ENCODE measurements at regions not wholly inside any gene's neighbourhood (a gene's known extent, or its start where the extent isn't known, plus 50 kb on each side); places are given as distances from the start of the nearest gene placed in this dataset.
"Not testable (repeated sequence)": the region's sequence is repeated elsewhere in the genome, so short reads cannot be mapped to it uniquely, and the experiment has no call there.

- no peaks in the 10 kb centered on the region for H3K79me1 ChIP-seq (ENCODE audit: low read length)
Measured at GRCh38 chr9:108395421-108395820, 460.4 kb downstream of the ACTL7B start.

GRCh38 chr9:108394726-108395125 lies 461.1 kb downstream of the ACTL7B start:
- no peak for DNase-seq
- Histone ChIP-seq H3K27me3 (ENCODE audit: insufficient read depth, low read length) (no peaks in the 10 kb centered on the region), H3K23ac (ENCODE audit: low read length) (no peak overlapping the region), H4K8ac (ENCODE audit: low read depth, low read length) (no peak overlapping the region), H2BK120ac (ENCODE audit: insufficient read depth, low read length, poor library complexity) (no peak overlapping the region), H3K4ac (ENCODE audit: low read depth, low read length) (no peak overlapping the region), H3K9ac (ENCODE audit: low read length) (no peak overlapping the region), H3K36me3 (ENCODE audit: control insufficient read depth in 1 of 2, insufficient read depth in 2 of 2, low read length in 2 of 2) (no peaks in the 10 kb centered on the region), H4K12ac (ENCODE audit: low read depth, low read length) (no peak overlapping the region), H3K4me3 (ENCODE audit: low read depth, low read length) (no peak overlapping the region), H2AFZ (ENCODE audit: insufficient read depth, low read length, poor library complexity) (no peak overlapping the region), H3K4me1 (ENCODE audit: control insufficient read depth in 1 of 2, insufficient read depth in 2 of 2, low read length in 2 of 2) (no peaks in the 10 kb centered on the region), H3K14ac (ENCODE audit: low read length) (no peak overlapping the region), H3K18ac (ENCODE audit: low read length) (no peak overlapping the region), H2AK5ac (ENCODE audit: low read length) (no peak overlapping the region), H3K9me3 (ENCODE audit: insufficient read depth, low read depth, low read length) (no peaks in the 10 kb centered on the region), H4K91ac (ENCODE audit: low read depth, low read length) (no peak overlapping the region), H3K4me2 (ENCODE audit: low read length) (no peak overlapping the region), H2BK5ac (ENCODE audit: low read depth, low read length, poor library complexity) (no peak overlapping the region), H2BK12ac (ENCODE audit: low read length) (no peak overlapping the region), H3K27ac (ENCODE audit: low read depth, low read length) (no peak overlapping the region), H3K79me2 (ENCODE audit: control insufficient read depth, insufficient read depth, low read length, poor library complexity) (no peaks in the 10 kb centered on the region), H3K79me1 (ENCODE audit: low read length) (no peaks in the 10 kb centered on the region)
- WGBS (ENCODE audit: extremely low coverage, insufficient coverage, insufficient read length), result no CpG with 5 or more reads among the region's 13 CpGs

More at GRCh38 chr9:108395421-108395820, 460.4 kb downstream of the ACTL7B start:
- Histone ChIP-seq H3K14ac (ENCODE audit: low read length) (no peak overlapping the region), H2BK12ac (ENCODE audit: low read length) (no peak overlapping the region), H2BK120ac (ENCODE audit: insufficient read depth, low read length, poor library complexity) (no peak overlapping the region), H3K36me3 (ENCODE audit: control insufficient read depth in 1 of 2, insufficient read depth in 2 of 2, low read length in 2 of 2) (no peaks in the 10 kb centered on the region), H3K9me3 (ENCODE audit: insufficient read depth, low read depth, low read length) (no peaks in the 10 kb centered on the region), H4K12ac (ENCODE audit: low read depth, low read length) (no peak overlapping the region), H3K4me1 (ENCODE audit: control insufficient read depth in 1 of 2, insufficient read depth in 2 of 2, low read length in 2 of 2) (no peaks in the 10 kb centered on the region), H3K18ac (ENCODE audit: low read length) (no peak overlapping the region), H3K9ac (ENCODE audit: low read length) (no peak overlapping the region), H3K4me2 (ENCODE audit: low read length) (no peak overlapping the region), H2BK5ac (ENCODE audit: low read depth, low read length, poor library complexity) (no peak overlapping the region), H3K27me3 (ENCODE audit: insufficient read depth, low read length) (no peaks in the 10 kb centered on the region), H3K4ac (ENCODE audit: low read depth, low read length) (no peak overlapping the region), H3K27ac (ENCODE audit: low read depth, low read length) (no peak overlapping the region), H3K23ac (ENCODE audit: low read length) (no peak overlapping the region), H2AK5ac (ENCODE audit: low read length) (no peak overlapping the region), H3K4me3 (ENCODE audit: low read depth, low read length) (no peak overlapping the region), H3K79me2 (ENCODE audit: control insufficient read depth, insufficient read depth, low read length, poor library complexity) (no peaks in the 10 kb centered on the region), H4K91ac (ENCODE audit: low read depth, low read length) (no peak overlapping the region), H4K8ac (ENCODE audit: low read depth, low read length) (no peak overlapping the region), H2AFZ (ENCODE audit: insufficient read depth, low read length, poor library complexity) (no peak overlapping the region)
- no CpG with 5 or more reads among the region's 4 CpGs for WGBS (ENCODE audit: extremely low coverage, insufficient coverage, insufficient read length)
- DNase-seq, result no peak

- not testable (repeated sequence) for H2BK120ac ChIP-seq (ENCODE audit: insufficient read depth, low read length, poor library complexity); H3K27me3 ChIP-seq (ENCODE audit: insufficient read depth, low read length); H3K4me3 ChIP-seq (ENCODE audit: low read depth, low read length); H3K4me2 ChIP-seq (ENCODE audit: low read length); H2BK12ac ChIP-seq (ENCODE audit: low read length); H3K79me2 ChIP-seq (ENCODE audit: control insufficient read depth, insufficient read depth, low read length, poor library complexity); H3K18ac ChIP-seq (ENCODE audit: low read length); H3K4ac ChIP-seq (ENCODE audit: low read depth, low read length); H4K12ac ChIP-seq (ENCODE audit: low read depth, low read length); H2AFZ ChIP-seq (ENCODE audit: insufficient read depth, low read length, poor library complexity); H3K9me3 ChIP-seq (ENCODE audit: insufficient read depth, low read depth, low read length); H3K79me1 ChIP-seq (ENCODE audit: low read length); H3K4me1 ChIP-seq (ENCODE audit: control insufficient read depth in 1 of 2, insufficient read depth in 2 of 2, low read length in 2 of 2); H3K23ac ChIP-seq (ENCODE audit: low read length); H3K14ac ChIP-seq (ENCODE audit: low read length); H4K91ac ChIP-seq (ENCODE audit: low read depth, low read length); H2AK5ac ChIP-seq (ENCODE audit: low read length); H3K27ac ChIP-seq (ENCODE audit: low read depth, low read length); H4K8ac ChIP-seq (ENCODE audit: low read depth, low read length); H3K9ac ChIP-seq (ENCODE audit: low read length); DNase-seq; H3K36me3 ChIP-seq (ENCODE audit: control insufficient read depth in 1 of 2, insufficient read depth in 2 of 2, low read length in 2 of 2); H2BK5ac ChIP-seq (ENCODE audit: low read depth, low read length, poor library complexity)
- no CpG with 5 or more reads among the region's 31 CpGs for WGBS (ENCODE audit: extremely low coverage, insufficient coverage, insufficient read length)
Measured at GRCh38 chr9:108393481-108394001, 462.2 kb downstream of the ACTL7B start.

- Histone ChIP-seq H2BK5ac (ENCODE audit: low read depth, low read length, poor library complexity) (no peak overlapping the region), H2BK120ac (ENCODE audit: insufficient read depth, low read length, poor library complexity) (no peak overlapping the region), H3K4me2 (ENCODE audit: low read length) (no peak overlapping the region), H3K4me1 (ENCODE audit: control insufficient read depth in 1 of 2, insufficient read depth in 2 of 2, low read length in 2 of 2) (no peaks in the 10 kb centered on the region), H3K36me3 (ENCODE audit: control insufficient read depth in 1 of 2, insufficient read depth in 2 of 2, low read length in 2 of 2) (no peaks in the 10 kb centered on the region), H4K12ac (ENCODE audit: low read depth, low read length) (no peak overlapping the region), H3K4me3 (ENCODE audit: low read depth, low read length) (no peak overlapping the region), H2BK12ac (ENCODE audit: low read length) (no peak overlapping the region), H4K8ac (ENCODE audit: low read depth, low read length) (no peak overlapping the region), H3K9ac (ENCODE audit: low read length) (no peak overlapping the region), H2AFZ (ENCODE audit: insufficient read depth, low read length, poor library complexity) (no peak overlapping the region), H4K91ac (ENCODE audit: low read depth, low read length) (no peak overlapping the region), H3K27me3 (ENCODE audit: insufficient read depth, low read length) (no peaks in the 10 kb centered on the region), H3K27ac (ENCODE audit: low read depth, low read length) (no peak overlapping the region), H3K4ac (ENCODE audit: low read depth, low read length) (no peak overlapping the region), H3K18ac (ENCODE audit: low read length) (no peak overlapping the region), H2AK5ac (ENCODE audit: low read length) (no peak overlapping the region), H3K14ac (ENCODE audit: low read length) (no peak overlapping the region), H3K79me2 (ENCODE audit: control insufficient read depth, insufficient read depth, low read length, poor library complexity) (no peaks in the 10 kb centered on the region), H3K23ac (ENCODE audit: low read length) (no peak overlapping the region), H3K79me1 (ENCODE audit: low read length) (no peaks in the 10 kb centered on the region), H3K9me3 (ENCODE audit: insufficient read depth, low read depth, low read length) (no peaks in the 10 kb centered on the region)
- no CpG with 5 or more reads among the region's 1 CpG for WGBS (ENCODE audit: extremely low coverage, insufficient coverage, insufficient read length)
- no peak for DNase-seq
Measured at GRCh38 chr9:108392877-108393276, 462.9 kb downstream of the ACTL7B start.
